ENCODE measurements at regions not wholly inside any gene's neighbourhood (a gene's known extent, or its start where the extent isn't known, plus 50 kb on each side); places are given as distances from the start of the nearest gene placed in this dataset.

GRCh38 chr6:146886587-146887446, 288.0 kb downstream of the ADGB start:
- DNase-seq (ENCODE audit: low spot score), result no peak

GRCh38 chr6:146887447-146888077, 288.8 kb downstream of the ADGB start:
- no peak for DNase-seq (ENCODE audit: low spot score)

GRCh38 chr6:146889303-146889702, 290.5 kb downstream of the ADGB start:
- DNase-seq (ENCODE audit: low spot score), result no peak

GRCh38 chr6:146890172-146890571, 291.4 kb downstream of the ADGB start:
- DNase-seq (ENCODE audit: low spot score), result no peak

- DNase-seq (ENCODE audit: low spot score), result no peak
Measured at GRCh38 chr6:146890644-146891434, 292.1 kb downstream of the ADGB start.

GRCh38 chr6:146891615-146892265, 293.0 kb downstream of the ADGB start:
- DNase-seq (ENCODE audit: low spot score), result no peak

- no peak for DNase-seq (ENCODE audit: low spot score)
Measured at GRCh38 chr6:146892283-146892612, 293.5 kb downstream of the ADGB start.

- DNase-seq (ENCODE audit: low spot score), result no peak
Measured at GRCh38 chr6:146892613-146893401, 294.0 kb downstream of the ADGB start.

GRCh38 chr6:146893690-146894089, 294.9 kb downstream of the ADGB start:
- DNase-seq (ENCODE audit: low spot score), result no peak

- DNase-seq (ENCODE audit: low spot score), result no peak
Measured at GRCh38 chr6:146894624-146895023, 295.9 kb downstream of the ADGB start.

- no peak for DNase-seq (ENCODE audit: low spot score)
Measured at GRCh38 chr6:146895101-146895771, 296.5 kb downstream of the ADGB start.

GRCh38 chr6:146895772-146896061, 296.9 kb downstream of the ADGB start:
- DNase-seq (ENCODE audit: low spot score), result no peak

- no peak for DNase-seq (ENCODE audit: low spot score)
Measured at GRCh38 chr6:146896062-146896813, 297.5 kb downstream of the ADGB start.

- DNase-seq (ENCODE audit: low spot score), result no peak
Measured at GRCh38 chr6:146896960-146897701, 298.4 kb downstream of the ADGB start.

GRCh38 chr6:146898069-146898887, 299.5 kb downstream of the ADGB start:
- no peak for DNase-seq (ENCODE audit: low spot score)

GRCh38 chr6:146898888-146899227, 300.1 kb downstream of the ADGB start:
- DNase-seq (ENCODE audit: low spot score), result no peak

- DNase-seq (ENCODE audit: low spot score), result no peak
Measured at GRCh38 chr6:146901940-146902816, 302.0 kb upstream of the STXBP5 start.

GRCh38 chr6:146902846-146903245, 301.4 kb upstream of the STXBP5 start:
- DNase-seq (ENCODE audit: low spot score), result no peak
